GM21526 (cell line): ENCODE measurements at regions not wholly inside any gene's neighbourhood (a gene's known extent, or its start where the extent isn't known, plus 50 kb on each side); places are given as distances from the start of the nearest gene placed in this dataset.
"Not testable (repeated sequence)": the region's sequence is repeated elsewhere in the genome, so short reads cannot be mapped to it uniquely, and the experiment has no call there.

Experiments
- ATAC-seq: cut with Tn5 transposase; IDR thresholded peaks from one replicate; pipeline ENCODE4 v1.9.1; 2021; ENCODE audit warnings: moderate library complexity; ENCODE audit not compliant: unreplicated experiment, low FRiP score

- ATAC-seq: no peak
These were observed 268.5 kb downstream of the BRINP2 start for GRCh38 chr1:177439301-177439700.

GRCh38 chr1:177435364-177435763 is 264.6 kb downstream of the BRINP2 start:
- no peak for ATAC-seq

GRCh38 chr1:177432897-177433296 is 262.1 kb downstream of the BRINP2 start:
- ATAC-seq: no peak

GRCh38 chr1:177431123-177431522 is 260.4 kb downstream of the BRINP2 start:
- ATAC-seq: no peak

- no peak for ATAC-seq
These were observed 258.5 kb downstream of the BRINP2 start for GRCh38 chr1:177429234-177429633.

- no peak for ATAC-seq
These were observed 257.1 kb downstream of the BRINP2 start for GRCh38 chr1:177427811-177428210.

- ATAC-seq: no peak
These were observed 255.7 kb downstream of the BRINP2 start for GRCh38 chr1:177426497-177426896.

GRCh38 chr1:177425199-177425598 is 254.4 kb downstream of the BRINP2 start:
- no peak for ATAC-seq

- no peak for ATAC-seq
These were observed 254.0 kb downstream of the BRINP2 start for GRCh38 chr1:177424744-177425143.

GRCh38 chr1:177423090-177423489 is 252.3 kb downstream of the BRINP2 start:
- no peak for ATAC-seq

GRCh38 chr1:177413982-177414596 is 243.3 kb downstream of the BRINP2 start:
- no peak for ATAC-seq

- no peak for ATAC-seq
These were observed 240.6 kb downstream of the BRINP2 start for GRCh38 chr1:177411381-177411780.

GRCh38 chr1:177410179-177410766 is 239.5 kb downstream of the BRINP2 start:
- no peak for ATAC-seq

GRCh38 chr1:177406323-177406722 is 235.6 kb downstream of the BRINP2 start:
- not testable (repeated sequence) for ATAC-seq

- ATAC-seq: no peak
These were observed 221.6 kb downstream of the BRINP2 start for GRCh38 chr1:177392336-177392735.

GRCh38 chr1:177385760-177386698 is 215.3 kb downstream of the BRINP2 start:
- no peak for ATAC-seq

- ATAC-seq: no peak
These were observed 213.7 kb downstream of the BRINP2 start for GRCh38 chr1:177384461-177384860.

GRCh38 chr1:177383715-177384114 is 213.0 kb downstream of the BRINP2 start:
- no peak for ATAC-seq

GRCh38 chr1:177377866-177378265 is 207.1 kb downstream of the BRINP2 start:
- ATAC-seq: no peak

- ATAC-seq: no peak
These were observed 197.5 kb downstream of the BRINP2 start for GRCh38 chr1:177368255-177368654.

- no peak for ATAC-seq
These were observed 195.3 kb downstream of the BRINP2 start for GRCh38 chr1:177366091-177366490.
